ENCODE measurements at regions not wholly inside any gene's neighbourhood (a gene's known extent, or its start where the extent isn't known, plus 50 kb on each side); places are given as distances from the start of the nearest gene placed in this dataset.

GRCh38 chr11:115590254-115590653 is 86.0 kb upstream of the CADM1 start:
- TF ChIP-seq CTCF (IDR thresholded peaks at IDR 0.05) (no peak), EP300 (IDR thresholded peaks at IDR 0.05) (no peak), POLR2AphosphoS5 (IDR thresholded peaks at IDR 0.05) (no peak)
